ENCODE measurements at regions not wholly inside any gene's neighbourhood (a gene's known extent, or its start where the extent isn't known, plus 50 kb on each side); places are given as distances from the start of the nearest gene placed in this dataset.

DNA sequence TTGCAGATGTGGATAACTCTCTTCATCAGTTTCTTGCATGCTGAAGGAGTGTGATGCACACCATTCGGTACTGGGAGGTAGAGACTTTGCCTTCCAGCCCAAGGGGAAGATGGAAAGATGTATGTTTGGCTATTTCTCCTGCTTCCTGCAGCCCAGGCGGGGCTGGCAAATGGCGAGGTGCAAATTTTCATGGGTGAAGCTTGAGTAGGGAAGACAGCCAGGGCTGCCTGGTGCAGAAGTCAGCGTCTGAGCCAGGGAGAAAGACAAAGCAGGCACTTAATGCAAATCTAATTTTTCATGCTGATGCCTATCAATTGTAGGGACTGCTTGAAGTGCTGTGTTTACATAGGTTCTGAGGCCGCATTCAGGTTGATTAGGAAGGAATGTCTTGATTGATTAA is 384.7 kb upstream of the EEF2KMT start:
- Mint-ChIP-seq H3K27ac (ENCODE audit: unreplicated experiment) (peak overlapping the region; percentile 93), H3K36me3 (ENCODE audit: low read depth) (no peaks in the 10 kb centered on the region), H3K27me3 (ENCODE audit: low read depth) (peaks cover 22% of the 10 kb centered on the region), H3K4me1 (peaks cover 42% of the 10 kb centered on the region), H3K9me3 (peaks cover 7% of the 10 kb centered on the region), H3K4me3 (peak overlapping the region; percentile 25)
- no peak for DNase-seq (ENCODE audit: low read depth, low spot score)
- no peak for TF ChIP-seq CTCF (conservative IDR thresholded peaks at IDR 0.05)

- Mint-ChIP-seq H3K27ac (ENCODE audit: unreplicated experiment) (no peak overlapping the region), H3K36me3 (ENCODE audit: low read depth) (no peaks in the 10 kb centered on the region), H3K27me3 (ENCODE audit: low read depth) (peaks cover 32% of the 10 kb centered on the region), H3K4me1 (peaks cover 42% of the 10 kb centered on the region), H3K4me3 (no peak overlapping the region), H3K9me3 (peaks cover 7% of the 10 kb centered on the region)
- TF ChIP-seq CTCF (conservative IDR thresholded peaks at IDR 0.05) = no peak
- no peak for DNase-seq (ENCODE audit: low read depth, low spot score)
Observed at GRCh38 chr16:5480431-5481195, 383.0 kb upstream of the EEF2KMT start.

GRCh38 chr16:5479926-5480325 is 382.3 kb upstream of the EEF2KMT start:
- Mint-ChIP-seq H3K36me3 (ENCODE audit: low read depth) (no peaks in the 10 kb centered on the region), H3K4me3 (no peak overlapping the region), H3K27me3 (ENCODE audit: low read depth) (peaks cover 34% of the 10 kb centered on the region), H3K27ac (ENCODE audit: unreplicated experiment) (no peak overlapping the region), H3K9me3 (peaks cover 7% of the 10 kb centered on the region), H3K4me1 (peaks cover 42% of the 10 kb centered on the region)
- DNase-seq (ENCODE audit: low read depth, low spot score) = no peak
- no peak for TF ChIP-seq CTCF (conservative IDR thresholded peaks at IDR 0.05)

DNA sequence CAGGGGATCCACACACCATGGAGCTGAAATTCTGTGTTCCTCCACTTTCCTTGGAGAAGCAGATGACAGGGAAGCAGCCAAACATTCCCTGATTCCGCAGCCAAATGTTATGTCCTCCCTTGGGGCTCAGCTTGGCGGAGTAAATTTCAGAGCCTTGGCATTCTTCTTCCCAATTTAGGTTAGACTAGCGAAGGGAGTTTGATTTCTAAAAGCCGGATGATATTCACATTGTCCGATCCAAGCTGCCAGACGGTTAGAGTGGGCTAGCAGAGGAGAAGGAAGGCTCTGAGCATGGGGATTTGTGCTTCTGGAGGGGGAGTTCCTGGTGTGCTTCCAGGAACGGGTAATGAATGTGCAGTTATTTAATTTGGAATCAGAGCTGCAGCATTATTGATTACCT is 380.4 kb upstream of the EEF2KMT start:
- H3K9me3 Mint-ChIP-seq = peaks cover 7% of the 10 kb centered on the region
- H3K4me3 Mint-ChIP-seq = no peak overlapping the region

GRCh38 chr16:5477251-5477650 is 379.7 kb upstream of the EEF2KMT start:
- H3K27me3 Mint-ChIP-seq (ENCODE audit: low read depth) = peaks cover 43% of the 10 kb centered on the region
- peaks cover 29% of the 10 kb centered on the region for H3K4me1 Mint-ChIP-seq

More for the DNA sequence above, 380.4 kb upstream of the EEF2KMT start:
- Mint-ChIP-seq H3K4me1 (peaks cover 36% of the 10 kb centered on the region), H3K27ac (ENCODE audit: unreplicated experiment) (no peak overlapping the region), H3K36me3 (ENCODE audit: low read depth) (no peaks in the 10 kb centered on the region), H3K27me3 (ENCODE audit: low read depth) (peaks cover 37% of the 10 kb centered on the region)
- TF ChIP-seq CTCF (conservative IDR thresholded peaks at IDR 0.05) = no peak
- no peak for DNase-seq (ENCODE audit: low read depth, low spot score)

More at GRCh38 chr16:5477251-5477650, 379.7 kb upstream of the EEF2KMT start:
- DNase-seq (ENCODE audit: low read depth, low spot score) = no peak
- Mint-ChIP-seq H3K27ac (ENCODE audit: unreplicated experiment) (no peak overlapping the region), H3K4me3 (no peak overlapping the region), H3K36me3 (ENCODE audit: low read depth) (no peaks in the 10 kb centered on the region), H3K9me3 (peaks cover 4% of the 10 kb centered on the region)
- TF ChIP-seq CTCF (conservative IDR thresholded peaks at IDR 0.05) = no peak
